PC-3 (cell line): ENCODE measurements at regions not wholly inside any gene's neighbourhood (a gene's known extent, or its start where the extent isn't known, plus 50 kb on each side); places are given as distances from the start of the nearest gene placed in this dataset.

Source experiments
- CTCF ChIP-seq: fragments of 300-600 bp; sonication (generic); conservative IDR thresholded peaks from 2 replicates; pipeline ENCODE4 v1.5.1; 2017; ENCODE audit warnings: antibody characterized with exemption, low read depth, mild to moderate bottlenecking, low read length
- EZH2 ChIP-seq: fragments of 300-600 bp; sonication (generic); IDR thresholded peaks from one replicate; pipeline ENCODE4 v1.6.1; 2017; ENCODE audit warnings: antibody characterized with exemption, mild to moderate bottlenecking, low read length; ENCODE audit not compliant: unreplicated experiment

DNA sequence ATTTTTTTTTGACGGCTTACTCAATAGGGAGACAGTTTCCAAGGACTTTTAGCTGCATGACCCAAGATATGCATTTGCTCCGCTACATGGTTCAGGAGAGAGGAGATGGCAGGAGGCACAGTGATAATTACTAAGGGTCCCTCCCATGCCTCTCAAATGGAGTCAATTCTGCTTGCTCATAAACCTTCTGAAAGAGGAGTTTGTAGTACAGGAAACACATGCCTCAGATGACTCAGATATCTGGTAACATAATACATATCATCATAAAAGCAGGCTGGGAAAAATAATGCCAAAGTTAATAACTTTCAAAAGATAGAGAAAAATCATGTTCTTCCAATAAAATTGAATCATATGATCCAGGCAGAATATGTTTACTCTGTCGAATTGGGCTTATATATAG is 97.6 kb upstream of the DEFB112 start:
- TF ChIP-seq CTCF (no peak), EZH2 (no peak)
